Neutrophil (primary cell): ENCODE measurements at regions not wholly inside any gene's neighbourhood (a gene's known extent, or its start where the extent isn't known, plus 50 kb on each side); places are given as distances from the start of the nearest gene placed in this dataset.
"Not testable (repeated sequence)": the region's sequence is repeated elsewhere in the genome, so short reads cannot be mapped to it uniquely, and the experiment has no call there.

ENCODE experiments used
- H3K27ac ChIP-seq: fragments of 200-600 bp; sonication (generic); 2 replicates; pipeline ENCODE4 v1.5.1; 2016; ENCODE audit warnings: mild to moderate bottlenecking, moderate library complexity
- H3K27me3 ChIP-seq: fragments of 200-600 bp; sonication (generic); 2 replicates; pipeline ENCODE4 v1.6.0; 2016; ENCODE audit warnings: mild to moderate bottlenecking
- H3K36me3 ChIP-seq: fragments of 200-600 bp; sonication (generic); 2 replicates; pipeline ENCODE4 v1.5.1; 2017
- H3K4me1 ChIP-seq, 2 experiments: fragments of 200-600 bp in 1 of 2; sonication (generic) in 1 of 2; 1 replicate in 1 of 2; 2 replicates in 1 of 2; pipeline versions ENCODE4 v1.5.1 to v1.6.1; 2013 to 2016; ENCODE audit warnings: low read depth in 1 of 2, low read length in 1 of 2, mild to moderate bottlenecking in 1 of 2, moderate library complexity in 1 of 2; ENCODE audit not compliant: control insufficient read depth in 1 of 2, insufficient read depth in 1 of 2
- H3K4me3 ChIP-seq, 2 experiments: fragments of 200-600 bp in 1 of 2; sonication (generic) in 1 of 2; 1 replicate in 1 of 2; 2 replicates in 1 of 2; pipeline ENCODE4 v1.5.1; 2013 to 2016; ENCODE audit warnings: low read depth in 1 of 2, low read length in 1 of 2, mild to moderate bottlenecking in 1 of 2, moderate library complexity in 1 of 2
- H3K9me3 ChIP-seq: fragments of 200-600 bp; sonication (generic); 2 replicates; pipeline ENCODE4 v1.5.1; 2016
- TF ChIP-seq, protein P1 (sequence below): fragments of 200-600 bp; sonication (generic); IDR thresholded peaks from 2 replicates; pipeline ENCODE4 v1.5.1; 2016; ENCODE audit warnings: antibody characterized with exemption

DNA sequence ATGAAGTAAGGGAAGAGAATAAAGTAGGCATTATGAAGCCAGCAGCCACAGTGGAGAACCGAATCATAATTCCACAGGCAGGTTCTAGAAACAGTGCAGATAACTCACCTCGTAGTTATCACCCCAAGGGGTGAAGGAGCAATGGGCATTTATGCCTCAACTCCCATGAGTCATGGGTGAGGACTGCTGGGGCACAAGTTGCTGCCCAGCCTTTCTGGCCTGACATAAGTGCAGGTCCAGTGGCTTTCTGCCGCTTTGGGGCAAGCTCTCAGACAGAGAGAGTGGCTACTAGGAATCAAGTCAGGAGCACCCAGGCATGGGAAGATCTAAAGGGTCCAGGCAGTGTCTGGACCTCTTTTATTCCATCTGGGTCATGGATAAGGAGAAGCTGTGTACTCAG lies 149.8 kb downstream of the SUCLG1 start:
- no peaks in the 10 kb centered on the region for H3K36me3 ChIP-seq
- H3K27ac ChIP-seq = no peak overlapping the region
- no peaks in the 10 kb centered on the region for H3K27me3 ChIP-seq
- no peaks in the 10 kb centered on the region for H3K4me1 ChIP-seq
- no peak overlapping the region for H3K4me3 ChIP-seq
- no peaks in the 10 kb centered on the region for H3K9me3 ChIP-seq
- TF ChIP-seq, protein P1, sequence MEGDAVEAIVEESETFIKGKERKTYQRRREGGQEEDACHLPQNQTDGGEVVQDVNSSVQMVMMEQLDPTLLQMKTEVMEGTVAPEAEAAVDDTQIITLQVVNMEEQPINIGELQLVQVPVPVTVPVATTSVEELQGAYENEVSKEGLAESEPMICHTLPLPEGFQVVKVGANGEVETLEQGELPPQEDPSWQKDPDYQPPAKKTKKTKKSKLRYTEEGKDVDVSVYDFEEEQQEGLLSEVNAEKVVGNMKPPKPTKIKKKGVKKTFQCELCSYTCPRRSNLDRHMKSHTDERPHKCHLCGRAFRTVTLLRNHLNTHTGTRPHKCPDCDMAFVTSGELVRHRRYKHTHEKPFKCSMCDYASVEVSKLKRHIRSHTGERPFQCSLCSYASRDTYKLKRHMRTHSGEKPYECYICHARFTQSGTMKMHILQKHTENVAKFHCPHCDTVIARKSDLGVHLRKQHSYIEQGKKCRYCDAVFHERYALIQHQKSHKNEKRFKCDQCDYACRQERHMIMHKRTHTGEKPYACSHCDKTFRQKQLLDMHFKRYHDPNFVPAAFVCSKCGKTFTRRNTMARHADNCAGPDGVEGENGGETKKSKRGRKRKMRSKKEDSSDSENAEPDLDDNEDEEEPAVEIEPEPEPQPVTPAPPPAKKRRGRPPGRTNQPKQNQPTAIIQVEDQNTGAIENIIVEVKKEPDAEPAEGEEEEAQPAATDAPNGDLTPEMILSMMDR = no peak

GRCh38 chr2:84306361-84306760 lies 152.7 kb downstream of the SUCLG1 start:
- TF ChIP-seq, protein P1 = no peak

DNA sequence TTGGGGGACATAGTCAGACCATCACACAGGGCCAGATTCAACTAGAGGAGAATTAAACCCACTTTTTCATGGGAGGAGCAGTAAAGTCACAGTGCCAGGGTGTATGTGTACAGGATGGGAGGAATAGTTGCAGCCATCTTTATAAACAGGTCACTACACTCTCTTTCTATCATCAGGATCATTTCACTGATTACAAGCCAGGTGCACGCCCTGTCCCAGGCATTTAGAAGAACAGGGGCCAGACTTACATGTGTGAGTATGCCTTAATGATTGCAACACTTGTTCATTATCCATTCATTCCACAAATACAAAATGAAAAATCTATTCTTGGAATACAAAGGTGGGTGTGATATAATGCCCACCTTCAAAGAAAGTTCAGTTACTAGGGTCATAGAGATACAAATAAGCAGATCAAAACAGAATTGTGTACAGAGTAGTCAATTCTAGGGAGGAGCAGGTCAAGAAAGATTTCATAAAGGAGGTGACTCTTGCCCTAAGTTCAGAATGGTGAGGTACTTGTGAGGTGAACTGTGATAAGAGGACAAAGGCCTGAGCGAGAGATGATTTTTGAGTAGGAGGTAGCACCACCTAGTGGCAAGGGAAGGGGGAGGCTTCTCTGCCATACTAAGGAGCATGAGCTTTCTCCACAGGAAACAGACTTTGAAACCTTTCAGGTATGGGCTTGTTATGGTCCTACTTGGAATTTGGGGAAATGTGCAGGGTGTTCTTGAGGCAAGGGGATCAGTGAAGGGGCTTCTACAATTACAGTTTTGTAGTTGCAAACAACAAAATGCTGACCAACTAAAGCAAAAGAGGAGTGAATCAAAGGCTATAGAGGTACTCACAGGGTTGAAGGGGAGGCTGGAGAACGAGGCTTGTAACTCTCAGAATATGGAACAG lies 156.3 kb downstream of the SUCLG1 start:
- H3K36me3 ChIP-seq = no peaks in the 10 kb centered on the region
- TF ChIP-seq, protein P1 = no peak
- no peaks in the 10 kb centered on the region for H3K9me3 ChIP-seq
- H3K4me3 ChIP-seq = no peak overlapping the region
- no peak overlapping the region for H3K27ac ChIP-seq
- H3K27me3 ChIP-seq = no peaks in the 10 kb centered on the region
- H3K4me1 ChIP-seq = no peaks in the 10 kb centered on the region

More at GRCh38 chr2:84306361-84306760, 152.7 kb downstream of the SUCLG1 start:
- H3K4me3 ChIP-seq = no peak overlapping the region
- no peaks in the 10 kb centered on the region for H3K9me3 ChIP-seq
- H3K4me1 ChIP-seq = no peaks in the 10 kb centered on the region
- no peak overlapping the region for H3K27ac ChIP-seq
- H3K36me3 ChIP-seq = no peaks in the 10 kb centered on the region
- no peaks in the 10 kb centered on the region for H3K27me3 ChIP-seq

DNA sequence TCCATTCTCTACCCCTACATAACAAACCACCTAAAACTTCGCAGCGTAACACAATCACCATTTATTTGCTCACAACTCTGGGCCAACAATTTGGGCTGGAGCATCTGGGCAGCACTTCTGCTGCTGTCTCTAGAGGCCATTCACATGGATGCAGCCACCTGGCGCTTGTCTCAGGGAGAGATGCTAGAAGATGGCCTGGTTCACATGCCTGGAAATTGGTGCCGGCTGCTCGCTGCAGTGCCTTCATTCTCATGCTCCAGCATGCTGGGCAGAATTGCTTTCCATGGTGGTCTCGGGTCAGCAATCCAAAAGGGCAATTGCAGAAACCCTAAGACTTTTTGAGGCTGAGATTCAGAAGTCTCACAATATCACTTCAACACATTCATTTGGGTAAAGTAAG lies 157.4 kb downstream of the SUCLG1 start:
- Histone ChIP-seq H3K9me3 (no peaks in the 10 kb centered on the region), H3K27ac (no peak overlapping the region), H3K36me3 (no peaks in the 10 kb centered on the region), H3K4me1 (no peaks in the 10 kb centered on the region), H3K27me3 (no peaks in the 10 kb centered on the region), H3K4me3 (no peak overlapping the region)
- TF ChIP-seq, protein P1 = no peak

DNA sequence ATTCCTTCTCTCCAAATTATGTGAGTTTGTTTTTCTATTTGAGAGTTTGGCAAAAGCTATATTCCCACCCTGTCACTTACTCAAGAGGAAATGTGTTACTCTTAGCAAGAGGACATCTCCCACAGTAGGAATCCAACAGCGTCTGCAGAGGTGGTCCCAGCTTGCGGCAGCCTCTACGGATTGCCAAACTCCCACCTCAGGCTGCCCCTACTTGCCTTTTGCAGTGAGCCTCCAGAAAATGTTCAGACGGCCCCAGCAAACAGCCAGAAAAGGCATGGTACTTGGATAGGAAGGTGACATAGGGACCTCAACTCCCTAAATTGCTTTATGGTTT lies 158.4 kb downstream of the SUCLG1 start:
- Histone ChIP-seq H3K4me1 (no peaks in the 10 kb centered on the region), H3K4me3 (no peak overlapping the region), H3K27ac (no peak overlapping the region), H3K27me3 (no peaks in the 10 kb centered on the region), H3K36me3 (no peaks in the 10 kb centered on the region), H3K9me3 (no peaks in the 10 kb centered on the region)
- TF ChIP-seq, protein P1 = no peak

GRCh38 chr2:84300001-84300695 lies 158.9 kb downstream of the SUCLG1 start:
- not testable (repeated sequence) for H3K27me3 ChIP-seq, H3K36me3 ChIP-seq, H3K4me3 ChIP-seq, H3K9me3 ChIP-seq, H3K4me1 ChIP-seq, H3K27ac ChIP-seq
